HG03064 (cell line): ENCODE measurements at regions not wholly inside any gene's neighbourhood (a gene's known extent, or its start where the extent isn't known, plus 50 kb on each side); places are given as distances from the start of the nearest gene placed in this dataset.
A peak's percentile ranks its signal among the peaks of the same experiment; 100 is the strongest.

Source experiments
- ATAC-seq: cut with Tn5 transposase; IDR thresholded peaks from one replicate; pipeline ENCODE4 v1.9.1; 2021; ENCODE audit warnings: low read depth; ENCODE audit not compliant: unreplicated experiment

DNA sequence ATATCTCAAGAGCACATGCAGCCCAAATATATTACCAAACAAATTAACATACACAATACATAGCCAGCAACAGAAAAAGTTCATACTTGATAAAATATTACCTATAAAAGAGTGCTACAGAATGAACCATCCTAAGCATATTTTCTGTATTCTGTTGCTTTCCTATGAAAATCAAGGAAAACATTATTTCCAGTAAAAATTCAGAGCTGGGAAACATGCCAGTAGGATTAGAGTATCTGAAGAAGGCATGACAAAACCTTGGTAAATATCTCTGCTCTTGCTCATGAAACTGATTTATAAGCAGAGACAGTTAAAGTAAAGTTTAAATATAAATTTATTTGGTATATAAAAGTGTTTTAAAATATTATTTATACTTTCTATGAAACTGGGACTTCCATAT, 599.7 kb downstream of the ARAP2 start:
- no peak for ATAC-seq

DNA sequence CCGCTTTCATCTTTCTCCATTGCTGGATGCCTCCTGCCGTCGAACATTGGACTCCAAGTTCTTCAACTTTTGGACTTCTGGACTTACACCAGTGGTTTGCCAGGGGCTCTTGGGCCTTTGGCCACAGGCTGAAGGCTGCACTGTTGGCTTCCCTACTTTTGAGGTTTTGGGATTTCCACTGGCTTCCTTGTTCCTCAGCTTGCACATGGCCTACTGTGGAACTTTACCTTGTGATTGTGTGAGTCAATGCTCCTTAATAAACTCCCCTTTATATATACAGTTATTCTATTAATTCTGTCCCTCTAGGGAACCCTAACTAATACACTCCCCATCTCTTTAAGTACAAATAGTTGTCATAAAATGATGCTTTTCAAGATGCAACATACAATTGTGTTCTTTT, 595.3 kb downstream of the ARAP2 start:
- ATAC-seq, result no peak

DNA sequence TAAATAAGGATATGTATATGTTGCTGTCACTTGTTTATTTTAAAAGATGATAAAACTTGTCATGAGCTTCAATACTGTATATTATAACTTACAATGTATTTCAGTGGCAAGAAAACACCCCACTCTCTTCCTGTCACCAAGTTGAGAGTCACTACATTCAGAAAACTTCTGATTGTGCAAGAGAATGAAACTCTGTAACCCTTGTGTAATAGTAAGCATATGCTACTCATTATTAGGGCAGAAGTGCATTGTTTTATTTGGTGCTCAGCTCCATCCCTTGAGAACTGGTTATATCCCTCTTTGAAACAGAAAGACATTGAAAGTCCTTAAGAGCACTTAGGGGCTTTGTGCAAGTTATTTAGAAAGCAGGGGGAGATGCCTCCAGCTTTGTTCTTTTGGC, 594.5 kb downstream of the ARAP2 start:
- ATAC-seq, result no peak

DNA sequence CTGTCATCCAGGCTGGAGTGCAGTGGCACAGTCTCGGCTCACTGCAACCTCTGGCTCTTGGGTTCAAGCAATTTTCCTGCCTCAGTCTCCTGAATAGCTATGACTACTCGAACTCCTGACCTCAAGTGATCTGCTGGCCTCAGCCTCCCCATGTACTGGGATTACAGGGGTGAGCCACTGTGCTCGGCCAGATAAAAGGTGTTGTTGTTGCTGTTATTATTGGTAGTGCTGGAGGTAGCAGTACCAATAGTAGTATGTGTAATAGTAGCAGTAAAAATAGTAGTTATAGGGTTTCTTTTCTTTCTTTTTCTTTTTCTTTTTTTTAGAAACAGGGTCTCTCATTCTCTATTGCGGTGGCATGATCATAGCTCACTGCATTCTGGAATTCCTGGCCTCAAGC, 592.1 kb downstream of the ARAP2 start:
- ATAC-seq, result no peak

GRCh38 chr4:35653451-35653850, 590.9 kb downstream of the ARAP2 start:
- ATAC-seq, result no peak

GRCh38 chr4:35673137-35673536, 571.2 kb downstream of the ARAP2 start:
- no peak for ATAC-seq

DNA sequence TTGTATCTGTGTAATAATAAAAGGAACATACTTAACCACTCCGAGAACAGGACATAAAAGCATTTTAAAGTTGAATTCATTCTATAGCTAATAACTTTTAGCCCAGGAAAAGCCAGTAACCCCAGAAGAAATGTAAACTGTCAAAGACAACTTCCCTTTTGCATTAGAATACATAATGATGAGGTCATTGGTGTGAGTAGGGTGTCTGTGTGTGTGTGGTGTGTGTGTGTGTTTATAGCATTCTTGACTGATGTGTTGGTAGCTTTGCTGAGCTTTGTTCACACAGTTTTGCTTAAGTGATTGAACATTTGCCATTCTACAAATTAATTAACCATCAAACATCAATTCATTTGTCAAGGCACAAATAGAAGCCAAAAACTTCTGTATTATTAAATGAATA, 559.6 kb downstream of the ARAP2 start:
- no peak for ATAC-seq

DNA sequence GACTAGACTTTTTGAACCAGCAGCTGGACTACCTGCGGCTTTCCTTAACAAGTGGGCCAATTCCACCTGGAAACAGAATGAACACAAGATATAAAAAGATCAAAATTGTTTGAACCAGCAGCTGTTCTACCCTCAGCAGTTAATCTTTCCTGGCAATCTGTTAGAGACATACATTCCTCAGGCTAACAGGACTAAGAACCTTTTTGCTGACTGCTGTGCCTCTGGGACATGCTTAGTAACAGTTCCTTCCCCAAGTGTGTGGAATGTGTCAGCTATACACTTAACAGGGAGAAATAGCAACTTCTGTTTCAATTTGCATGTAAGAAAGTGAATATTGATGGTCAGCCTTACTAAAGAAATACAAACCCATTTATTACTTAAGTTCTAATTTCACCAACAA, 554.4 kb downstream of the ARAP2 start:
- no peak for ATAC-seq

- ATAC-seq, result no peak
Observed at GRCh38 chr4:35690271-35690670, 554.0 kb downstream of the ARAP2 start.

DNA sequence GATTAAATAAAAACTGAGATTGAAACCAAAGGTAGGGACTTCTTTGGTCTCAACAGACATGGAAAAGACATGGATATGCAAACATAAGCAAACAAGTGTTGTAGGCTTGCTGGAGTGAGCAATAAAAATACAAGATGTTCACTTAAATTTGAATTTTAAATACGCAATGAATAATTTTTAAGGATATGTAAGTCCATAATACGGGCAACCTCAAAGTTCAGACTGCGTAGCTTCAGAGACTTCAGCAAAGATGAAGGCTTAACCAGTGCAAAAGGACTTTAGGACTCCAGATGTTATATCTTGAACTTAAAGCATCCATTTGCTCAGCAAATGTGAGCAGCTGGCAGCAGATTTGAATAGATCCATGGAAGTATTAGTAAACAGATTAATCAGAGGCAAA, 549.3 kb downstream of the ARAP2 start:
- no peak for ATAC-seq

GRCh38 chr4:35695421-35695820, 548.9 kb downstream of the ARAP2 start:
- no peak for ATAC-seq

DNA sequence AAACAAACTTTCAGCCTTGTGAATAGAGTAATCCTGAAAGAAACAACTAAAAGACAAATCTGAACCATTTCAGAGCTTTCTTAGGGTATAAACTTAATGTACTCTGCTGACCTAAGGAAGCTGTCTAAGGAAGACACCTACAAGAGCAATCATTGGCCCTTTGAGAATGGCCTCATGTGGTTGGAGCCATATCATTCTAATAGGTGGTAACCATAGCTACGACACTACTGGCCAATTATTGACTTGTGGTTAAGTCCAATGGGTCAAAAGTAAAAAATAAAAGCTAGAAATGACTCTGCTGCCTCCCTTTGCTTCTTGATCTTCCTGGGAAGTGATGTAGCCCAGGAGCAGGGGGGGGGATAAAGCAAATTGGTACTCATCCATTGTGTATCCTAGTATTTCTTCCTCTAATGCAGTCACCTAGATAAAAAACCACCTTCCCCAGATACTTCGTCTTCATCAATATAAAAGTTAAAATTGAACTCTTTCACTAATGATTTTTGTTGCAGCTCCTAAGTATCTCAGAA, 547.0 kb downstream of the ARAP2 start:
- peak; percentile 76 for ATAC-seq

GRCh38 chr4:35700663-35701062, 543.7 kb downstream of the ARAP2 start:
- no peak for ATAC-seq

DNA sequence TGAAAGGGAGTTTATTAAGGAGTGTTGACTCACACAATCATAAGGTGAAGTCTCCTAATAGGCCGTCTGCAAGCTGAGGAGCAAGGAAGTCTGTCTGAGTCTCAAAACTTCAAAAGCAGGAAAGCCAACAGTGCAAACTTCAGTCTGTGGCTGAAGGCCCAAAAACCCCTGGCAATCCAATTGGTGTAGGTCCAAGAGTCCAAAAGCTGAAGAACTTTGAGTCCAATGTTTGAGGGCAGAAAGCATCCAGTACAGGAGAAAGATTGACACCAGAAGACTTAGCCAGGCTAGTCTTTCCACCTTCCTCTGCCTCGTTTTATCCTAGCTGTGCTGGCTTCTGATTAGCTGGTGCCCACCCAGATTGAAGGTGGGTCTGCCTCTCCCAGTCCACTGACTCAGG, 535.2 kb downstream of the ARAP2 start:
- no peak for ATAC-seq

DNA sequence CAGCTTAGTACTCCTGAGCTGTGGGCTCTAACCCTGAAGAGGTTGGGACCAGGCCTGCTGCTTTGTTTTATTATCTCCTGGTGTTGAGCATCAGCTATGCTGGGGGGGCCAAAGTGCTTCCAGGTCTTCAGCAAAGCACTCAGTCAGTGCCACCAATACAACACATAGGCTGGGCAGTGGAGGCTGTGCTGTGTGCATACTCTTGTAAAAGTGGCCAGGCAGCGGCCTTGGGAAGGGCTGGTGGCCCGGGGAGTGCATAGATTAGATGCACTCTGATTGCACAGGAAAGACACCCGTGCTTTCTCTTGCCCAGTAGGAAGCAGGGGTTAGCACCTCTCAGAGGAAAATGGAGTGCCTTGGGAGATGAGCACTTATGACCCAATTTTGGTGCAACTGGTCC, 534.0 kb downstream of the ARAP2 start:
- no peak for ATAC-seq

- no peak for ATAC-seq
Observed at GRCh38 chr4:35711127-35711526, 533.2 kb downstream of the ARAP2 start.

DNA sequence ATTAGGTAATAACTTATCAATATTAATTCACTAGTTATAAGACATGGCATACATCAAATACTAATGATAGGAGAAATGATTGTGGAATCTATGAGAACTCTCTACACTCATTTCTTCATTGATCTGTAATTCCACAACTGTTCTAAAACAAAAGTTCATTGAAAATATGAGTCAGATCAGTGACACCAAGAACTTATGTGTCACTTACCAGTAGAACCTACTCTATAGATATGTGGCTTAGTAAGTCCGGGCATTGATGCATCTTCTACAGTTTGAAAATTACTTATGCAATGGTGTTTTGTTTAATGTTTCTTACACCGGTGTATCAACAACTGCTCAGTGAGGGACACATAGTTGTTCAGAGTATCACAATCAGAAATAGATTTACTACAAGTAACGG, 520.3 kb downstream of the ARAP2 start:
- no peak for ATAC-seq

DNA sequence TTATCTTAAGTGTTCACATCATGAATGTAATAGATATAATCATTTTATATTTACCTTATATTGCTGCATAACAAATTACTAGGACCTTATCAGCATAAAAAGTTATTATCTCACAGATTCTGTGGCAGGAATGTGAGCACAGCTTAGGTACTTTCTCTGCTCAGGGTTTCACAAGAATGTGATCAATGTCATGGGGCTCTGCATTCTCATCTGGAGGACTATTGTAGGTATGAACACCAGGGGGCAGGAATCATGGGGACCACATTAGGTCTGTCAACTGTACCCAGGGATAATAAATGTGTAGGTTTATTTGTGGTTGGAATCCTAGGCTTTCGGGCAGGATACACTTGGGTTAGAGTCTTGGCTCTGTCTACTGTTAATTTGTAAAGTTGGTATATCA, 519.2 kb downstream of the ARAP2 start:
- no peak for ATAC-seq

DNA sequence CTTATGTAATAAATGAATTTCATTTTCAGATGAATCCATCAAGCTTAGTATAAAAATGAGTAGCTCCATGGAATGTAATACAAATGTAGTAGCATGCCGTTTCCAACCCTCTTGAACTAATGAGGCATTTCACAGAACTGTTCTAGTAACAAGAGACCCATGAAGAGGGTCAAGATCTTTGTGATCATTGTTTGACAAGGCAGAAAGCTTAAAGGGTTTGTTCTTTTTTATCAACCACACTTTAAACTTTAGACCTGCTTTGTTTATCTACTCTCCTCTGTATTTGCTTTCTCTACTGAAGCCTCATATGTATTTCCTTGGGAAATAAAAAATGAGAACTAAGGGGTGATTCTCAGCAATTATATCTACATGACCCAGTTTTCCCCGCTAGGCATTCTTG, 513.9 kb downstream of the ARAP2 start:
- no peak for ATAC-seq

- peak; percentile 74 for ATAC-seq
Observed at GRCh38 chr4:35734381-35735098, 509.8 kb downstream of the ARAP2 start.

DNA sequence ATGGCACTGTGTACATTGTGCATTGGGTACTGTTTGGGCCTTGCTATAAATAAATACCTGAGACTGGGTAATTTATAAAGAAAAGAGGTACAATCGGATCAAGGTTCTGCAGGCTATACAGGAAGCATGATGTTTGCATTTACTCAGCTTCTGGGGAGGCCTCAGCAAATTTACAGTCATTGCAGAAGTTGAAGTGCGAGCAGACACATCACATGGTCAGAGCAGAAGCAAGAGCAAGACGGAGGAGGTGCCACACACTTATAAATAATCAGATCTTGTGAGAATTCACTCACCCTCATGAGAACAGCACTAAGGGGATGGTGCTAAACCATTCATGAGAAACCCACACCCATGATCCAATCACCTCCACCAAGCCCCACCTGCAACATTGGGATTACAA, 505.0 kb downstream of the ARAP2 start:
- no peak for ATAC-seq

- ATAC-seq, result no peak
Observed at GRCh38 chr4:35754047-35754446, 490.3 kb downstream of the ARAP2 start.

DNA sequence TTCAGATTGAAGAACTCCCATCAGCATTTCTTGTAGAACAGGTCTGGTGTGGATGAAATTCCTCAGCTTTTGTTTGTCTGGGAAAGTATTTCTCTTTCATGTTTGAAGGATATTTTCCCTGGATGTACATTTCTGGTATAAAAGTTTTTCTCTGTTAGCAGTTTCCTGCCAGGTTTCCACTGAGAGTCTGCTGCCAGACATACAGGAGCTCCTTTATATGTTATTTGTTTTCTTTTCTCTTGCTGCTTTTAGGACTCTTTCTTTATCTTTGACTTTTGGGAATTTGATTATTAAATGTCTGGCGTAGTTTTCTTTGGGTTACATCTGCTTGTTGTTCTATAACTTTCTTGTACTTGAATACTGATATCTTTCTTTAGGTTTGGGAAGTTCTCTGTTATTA, 486.5 kb downstream of the ARAP2 start:
- ATAC-seq, result no peak
